Fibroblast of mammary gland (primary cell): ENCODE measurements at regions not wholly inside any gene's neighbourhood (a gene's known extent, or its start where the extent isn't known, plus 50 kb on each side); places are given as distances from the start of the nearest gene placed in this dataset.

Experiments used
- DNase-seq: peaks from one replicate; pipeline ENCODE4 v3.0.0-alpha.2; 2010; ENCODE audit warnings: low read depth
- H3K4me3 ChIP-seq: 2 replicates; pipeline ENCODE4 v1.5.1; 2011; ENCODE audit warnings: low read depth, mild to moderate bottlenecking, low read length, moderate library complexity; ENCODE audit not compliant: control insufficient read depth
- CTCF ChIP-seq: conservative IDR thresholded peaks from 2 replicates; pipeline ENCODE4 v1.5.1; 2011; ENCODE audit warnings: low read depth, low read length, inconsistent platforms; ENCODE audit not compliant: control insufficient read depth, insufficient read depth

- TF ChIP-seq CTCF = no peak
- no peak overlapping the region for H3K4me3 ChIP-seq
- DNase-seq = no peak
These were observed 50.6 kb upstream of the SGO1 start for GRCh38 chr3:20236603-20237002.
